Thyroid gland (tissue), 4 donors: ENCODE measurements at regions not wholly inside any gene's neighbourhood (a gene's known extent, or its start where the extent isn't known, plus 50 kb on each side); places are given as distances from the start of the nearest gene placed in this dataset.

Experiments used
- POLR2A ChIP-seq, 2 donors: fragments of 450-650 bp; IDR thresholded peaks; one replicate each; pipeline ENCODE4 v1.6.1; 2017; ENCODE audit warnings: antibody characterized with exemption in 2 of 2, mild to moderate bottlenecking in 2 of 2, moderate library complexity in 1 of 2
- TF ChIP-seq, protein P1 (sequence below), 6 experiments: fragments of 200-600 bp in 3 of 6; fragments of 450-650 bp in 3 of 6; sonication (generic) in 3 of 6; IDR thresholded peaks; one replicate each; pipeline ENCODE4 v1.5.1; 2016 to 2019; ENCODE audit warnings: antibody characterized with exemption in 6 of 6, mild to moderate bottlenecking in 2 of 6, inconsistent platforms in 1 of 6, moderate library complexity in 1 of 6

DNA sequence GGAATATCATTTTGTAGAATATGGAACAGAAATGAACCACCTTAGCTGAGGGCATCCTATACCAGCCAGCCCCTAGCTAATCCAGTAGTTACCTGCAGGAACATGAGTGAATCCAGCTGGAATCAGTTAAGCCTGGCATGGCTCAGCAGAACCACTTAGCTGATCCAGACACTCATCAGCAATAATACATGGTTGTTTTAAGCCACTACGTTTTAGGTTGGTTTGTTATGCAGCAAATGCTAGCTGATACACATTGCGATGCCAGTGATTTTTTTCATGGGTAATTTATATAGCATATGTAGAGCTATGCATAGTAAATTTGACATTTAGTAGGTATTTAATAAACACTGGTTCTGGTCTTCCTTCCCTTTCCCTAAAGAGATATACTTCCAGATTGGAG lies 201.9 kb upstream of the JAG1 start:
- TF ChIP-seq, protein P1, sequence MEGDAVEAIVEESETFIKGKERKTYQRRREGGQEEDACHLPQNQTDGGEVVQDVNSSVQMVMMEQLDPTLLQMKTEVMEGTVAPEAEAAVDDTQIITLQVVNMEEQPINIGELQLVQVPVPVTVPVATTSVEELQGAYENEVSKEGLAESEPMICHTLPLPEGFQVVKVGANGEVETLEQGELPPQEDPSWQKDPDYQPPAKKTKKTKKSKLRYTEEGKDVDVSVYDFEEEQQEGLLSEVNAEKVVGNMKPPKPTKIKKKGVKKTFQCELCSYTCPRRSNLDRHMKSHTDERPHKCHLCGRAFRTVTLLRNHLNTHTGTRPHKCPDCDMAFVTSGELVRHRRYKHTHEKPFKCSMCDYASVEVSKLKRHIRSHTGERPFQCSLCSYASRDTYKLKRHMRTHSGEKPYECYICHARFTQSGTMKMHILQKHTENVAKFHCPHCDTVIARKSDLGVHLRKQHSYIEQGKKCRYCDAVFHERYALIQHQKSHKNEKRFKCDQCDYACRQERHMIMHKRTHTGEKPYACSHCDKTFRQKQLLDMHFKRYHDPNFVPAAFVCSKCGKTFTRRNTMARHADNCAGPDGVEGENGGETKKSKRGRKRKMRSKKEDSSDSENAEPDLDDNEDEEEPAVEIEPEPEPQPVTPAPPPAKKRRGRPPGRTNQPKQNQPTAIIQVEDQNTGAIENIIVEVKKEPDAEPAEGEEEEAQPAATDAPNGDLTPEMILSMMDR (IDR thresholded peaks at IDR 0.05), result no peak
- no peak for TF ChIP-seq POLR2A (IDR thresholded peaks at IDR 0.05)
